ENCODE measurements at regions not wholly inside any gene's neighbourhood (a gene's known extent, or its start where the extent isn't known, plus 50 kb on each side); places are given as distances from the start of the nearest gene placed in this dataset.
A peak's percentile ranks its signal among the peaks of the same experiment; 100 is the strongest.
"Not testable (repeated sequence)": the region's sequence is repeated elsewhere in the genome, so short reads cannot be mapped to it uniquely, and the experiment has no call there.

DNA sequence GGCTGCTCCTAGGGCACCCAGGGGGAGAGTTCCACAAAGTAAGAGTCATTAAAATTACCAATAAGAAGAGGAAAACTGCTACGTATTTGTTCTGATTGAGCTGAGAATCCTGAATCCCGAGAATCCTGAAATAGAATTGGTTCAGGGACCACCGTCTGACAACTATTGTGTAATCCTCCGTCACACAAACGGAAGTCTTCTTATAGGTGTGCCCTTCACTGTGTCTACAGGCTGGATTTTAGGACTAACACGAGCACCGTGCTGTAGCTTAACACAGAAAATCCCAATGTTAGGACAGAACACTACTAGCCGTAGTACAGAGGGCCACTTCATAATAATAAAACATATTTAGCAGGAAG lies 50.6 kb upstream of the RNF182 start:
- no peak for DNase-seq (ENCODE audit: low spot score)

DNA sequence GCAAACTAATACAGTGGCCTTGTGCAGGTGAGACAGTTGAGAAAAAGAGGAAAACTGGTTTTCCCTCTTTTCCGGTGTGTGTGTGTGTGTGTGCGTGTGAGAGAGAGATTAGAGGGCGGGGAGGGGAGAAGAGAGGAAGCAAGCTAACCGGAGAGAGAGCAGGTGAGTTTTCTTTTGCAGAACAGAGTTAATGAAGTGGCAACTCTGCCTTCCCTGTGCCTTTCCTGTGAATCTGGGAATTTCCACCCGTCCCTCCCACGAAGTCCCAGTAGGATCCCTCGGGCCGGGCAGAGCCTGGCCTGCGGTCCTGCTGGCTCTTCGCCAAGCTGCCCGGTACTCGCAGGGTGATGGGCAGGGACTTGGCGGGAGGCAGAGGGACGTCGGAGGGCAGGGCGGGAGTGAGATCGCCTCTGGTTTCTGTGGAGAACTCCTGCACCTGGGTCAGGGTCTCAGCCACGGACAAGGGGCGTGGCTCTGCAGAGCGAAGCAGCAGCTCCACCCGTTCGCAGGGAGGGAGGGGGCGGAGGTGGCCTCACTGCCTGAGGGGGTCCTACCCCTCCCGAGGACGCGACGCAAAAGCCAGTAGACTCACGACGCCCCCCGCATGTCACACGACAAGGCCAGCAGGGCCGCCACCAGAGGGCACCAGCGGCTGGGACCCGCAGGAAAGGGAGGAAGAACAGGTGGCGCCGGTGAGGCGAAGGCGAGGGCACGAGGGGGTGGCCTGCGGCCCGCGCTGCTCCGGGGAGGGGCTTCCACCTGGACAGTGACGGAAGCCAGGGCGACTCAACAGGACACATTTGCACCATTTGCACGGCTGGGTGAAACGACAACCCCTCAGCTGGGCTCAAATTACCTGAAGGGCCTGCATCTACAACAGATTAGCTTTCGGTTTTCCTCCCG lies 51.2 kb upstream of the RNF182 start:
- peak; percentile 53 for DNase-seq (ENCODE audit: low spot score)

DNA sequence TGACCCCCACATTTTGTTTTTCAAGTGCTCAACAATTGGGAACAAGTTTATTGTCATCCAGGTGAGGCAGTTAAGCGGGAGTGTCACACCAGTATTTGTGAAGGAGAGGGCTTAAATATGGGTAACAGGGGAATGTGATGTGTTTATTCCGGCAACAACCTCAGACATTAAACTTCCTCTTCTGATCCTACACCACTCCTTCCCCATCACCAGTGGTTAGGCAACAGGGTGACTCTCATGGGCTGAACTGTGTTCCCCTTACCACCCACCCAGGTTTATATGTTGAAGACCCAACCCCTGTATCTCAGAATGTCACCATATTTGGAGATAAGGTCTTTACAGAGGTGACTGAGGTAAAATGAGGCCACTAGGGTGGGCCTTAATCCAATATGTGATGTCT lies 52.1 kb upstream of the RNF182 start:
- no peak for DNase-seq (ENCODE audit: low spot score)

DNA sequence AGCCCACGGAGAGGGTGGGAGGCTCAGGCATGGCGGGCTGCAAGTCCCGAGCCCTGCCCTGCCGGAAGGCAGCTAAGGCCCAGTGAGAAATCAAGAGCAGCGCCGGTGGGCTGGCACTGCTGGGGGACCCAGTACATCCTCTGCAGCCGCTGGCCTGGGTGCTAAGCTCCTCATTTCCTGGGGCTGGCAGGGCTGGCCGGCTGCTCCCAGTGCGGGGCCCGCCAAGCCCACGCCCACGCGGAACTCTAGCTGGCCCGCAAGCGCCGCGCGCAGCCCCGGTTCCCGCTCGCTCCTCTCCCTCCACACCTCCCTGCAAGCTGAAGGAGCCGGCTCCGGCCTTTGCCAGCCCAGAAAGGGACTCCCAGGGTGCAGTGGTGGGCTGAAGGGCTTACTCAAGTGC lies 52.7 kb upstream of the RNF182 start:
- DNase-seq (ENCODE audit: low spot score): not testable (repeated sequence)

DNA sequence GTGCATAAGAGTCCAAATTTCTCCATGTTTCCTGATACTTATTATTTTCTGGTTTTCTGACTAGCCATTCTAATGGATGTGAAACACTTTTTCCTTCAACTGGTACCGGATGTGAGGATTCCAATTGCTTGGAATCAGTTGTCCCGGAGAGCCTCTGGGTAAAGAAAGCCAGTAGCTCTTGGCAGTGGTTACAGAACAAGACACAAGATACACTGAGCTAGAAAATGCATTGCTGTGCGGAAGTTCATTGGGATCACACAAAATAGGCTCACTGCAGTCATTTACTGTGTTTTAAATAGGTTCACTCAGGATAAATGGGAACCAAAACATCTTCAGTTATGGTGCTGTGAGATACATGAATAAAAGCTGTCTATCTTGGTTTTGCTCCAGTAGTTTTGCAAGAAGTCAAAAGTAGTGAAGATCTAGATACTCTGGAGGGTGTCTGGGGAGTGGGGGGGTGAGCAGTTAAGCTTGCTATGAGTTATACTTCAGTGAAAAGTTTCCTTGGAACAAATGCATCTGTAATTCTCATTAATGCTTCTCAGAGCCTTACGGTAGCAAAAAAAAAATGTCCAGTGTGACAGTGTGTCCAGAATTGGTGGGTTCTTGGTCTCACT lies 54.4 kb upstream of the RNF182 start:
- DNase-seq (ENCODE audit: low spot score): no peak

DNA sequence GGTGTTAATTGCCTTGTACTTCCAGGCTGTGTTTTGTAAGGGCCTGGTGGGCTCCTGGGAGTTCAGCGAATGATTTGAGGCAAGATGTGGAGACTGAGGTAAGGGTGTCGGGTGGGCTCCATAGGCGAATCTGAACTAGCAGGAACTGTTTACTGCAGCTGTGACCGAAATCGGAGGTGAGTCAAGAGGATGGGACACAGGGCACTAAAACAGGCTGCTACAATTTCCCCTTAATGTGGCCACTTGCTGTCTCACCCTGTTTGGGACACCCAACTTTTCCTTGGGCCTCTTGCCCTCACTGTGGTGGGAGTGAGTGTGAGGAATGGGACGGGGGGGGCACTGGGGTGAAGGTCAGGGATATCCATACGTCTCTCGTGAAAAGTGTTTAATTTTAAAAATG lies 53.9 kb upstream of the MCUR1 start:
- no peak for DNase-seq (ENCODE audit: low spot score)

DNA sequence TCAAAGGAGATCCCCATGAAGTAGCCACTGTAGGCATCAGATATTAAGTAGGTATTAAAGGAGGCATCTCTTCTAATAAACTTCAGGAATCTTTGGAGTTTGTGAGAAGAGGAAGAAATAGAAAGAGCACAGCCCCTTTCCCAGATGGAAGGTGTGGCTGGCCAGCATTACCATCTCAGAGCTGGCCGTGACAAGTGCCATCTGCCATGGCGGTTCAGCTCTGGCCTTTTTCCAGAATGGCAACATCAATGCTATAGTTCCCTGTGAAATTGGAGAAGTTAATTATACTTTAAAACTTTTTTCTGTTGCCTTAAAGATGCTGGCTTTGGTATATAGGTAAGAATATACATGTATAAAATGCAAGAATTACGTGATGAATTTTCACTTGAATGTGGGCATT lies 51.9 kb upstream of the MCUR1 start:
- DNase-seq (ENCODE audit: low spot score): no peak

DNA sequence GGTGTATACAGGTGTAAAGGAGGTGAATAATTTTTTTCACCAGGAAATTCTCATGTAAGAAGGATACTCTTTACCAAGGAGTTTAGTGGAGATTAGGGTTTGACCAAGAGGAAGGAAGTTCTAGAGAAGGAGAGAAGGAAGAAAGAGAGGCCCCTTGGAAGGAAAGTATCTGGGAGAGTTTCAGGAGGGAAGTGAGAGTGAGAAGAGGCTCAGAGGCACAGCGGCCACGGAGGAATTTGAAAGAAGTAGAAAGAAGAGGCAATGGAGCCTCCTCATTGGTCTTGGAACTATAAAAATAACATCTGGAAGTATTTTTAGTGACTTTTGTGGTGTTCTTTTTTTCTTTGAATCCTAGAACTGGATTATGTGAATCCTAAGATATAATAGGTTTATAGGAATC lies 50.8 kb upstream of the MCUR1 start:
- DNase-seq (ENCODE audit: low spot score): no peak

DNA sequence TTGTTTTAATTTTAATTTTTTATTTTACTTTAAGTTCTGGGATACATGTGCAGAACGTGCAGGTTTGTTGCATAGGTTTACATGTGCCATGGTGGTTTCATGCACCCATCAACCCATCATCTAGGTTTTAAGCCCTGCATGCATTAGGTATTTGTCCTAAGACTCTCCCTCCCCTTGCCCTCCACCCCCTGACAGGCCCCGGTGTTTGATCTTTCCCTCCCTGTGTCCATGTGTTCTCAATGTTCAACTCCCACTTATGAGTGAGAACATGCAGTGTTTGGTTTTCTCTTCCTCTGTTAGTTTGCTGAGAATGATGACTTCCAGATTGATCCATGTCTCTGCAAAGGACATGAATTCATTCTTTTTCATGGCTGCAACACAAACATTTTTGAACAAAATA lies 50.3 kb upstream of the MCUR1 start:
- DNase-seq (ENCODE audit: low spot score): not testable (repeated sequence)

All from COLO829 (cell line).